ENCODE measurements at regions not wholly inside any gene's neighbourhood (a gene's known extent, or its start where the extent isn't known, plus 50 kb on each side); places are given as distances from the start of the nearest gene placed in this dataset.

- ATAC-seq (ENCODE audit: low FRiP score) (no peak), DNase-seq (ENCODE audit: low spot score) (no peak)
- no peak for TF ChIP-seq CTCF (IDR thresholded peaks at IDR 0.05)
Observed at GRCh38 chr16:17986991-17987390, 349.5 kb downstream of the NPIPA8 start.

GRCh38 chr16:17984810-17985209 is 351.7 kb downstream of the NPIPA8 start:
- no peak for TF ChIP-seq CTCF (IDR thresholded peaks at IDR 0.05)
- no peak for DNase-seq (ENCODE audit: low spot score)

GRCh38 chr16:17983847-17984639 is 352.5 kb downstream of the NPIPA8 start:
- ATAC-seq (ENCODE audit: low FRiP score) (no peak), DNase-seq (ENCODE audit: low spot score) (no peak)

More at GRCh38 chr16:17984810-17985209, 351.7 kb downstream of the NPIPA8 start:
- no peak for ATAC-seq (ENCODE audit: low FRiP score)

GRCh38 chr16:17983114-17983513 is 353.4 kb downstream of the NPIPA8 start:
- no peak for TF ChIP-seq CTCF (IDR thresholded peaks at IDR 0.05)
- ATAC-seq (ENCODE audit: low FRiP score) (no peak), DNase-seq (ENCODE audit: low spot score) (no peak)

More at GRCh38 chr16:17983847-17984639, 352.5 kb downstream of the NPIPA8 start:
- no peak for TF ChIP-seq CTCF (IDR thresholded peaks at IDR 0.05)

GRCh38 chr16:17977260-17977659 is 359.3 kb downstream of the NPIPA8 start:
- no peak for DNase-seq (ENCODE audit: low spot score)
- TF ChIP-seq CTCF (IDR thresholded peaks at IDR 0.05): no peak
- ATAC-seq (ENCODE audit: low FRiP score): no peak

GRCh38 chr16:17972460-17972943 is 364.0 kb downstream of the NPIPA8 start:
- DNase-seq (ENCODE audit: low spot score): no peak
- no peak for TF ChIP-seq CTCF (IDR thresholded peaks at IDR 0.05)
- ATAC-seq (ENCODE audit: low FRiP score): no peak

- no peak for DNase-seq (ENCODE audit: low spot score)
- ATAC-seq (ENCODE audit: low FRiP score): peak; percentile 49
- TF ChIP-seq CTCF (IDR thresholded peaks at IDR 0.05): no peak
Observed at GRCh38 chr16:17970816-17971331, 365.7 kb downstream of the NPIPA8 start.
